DOHH2 (cell line): ENCODE measurements at regions not wholly inside any gene's neighbourhood (a gene's known extent, or its start where the extent isn't known, plus 50 kb on each side); places are given as distances from the start of the nearest gene placed in this dataset.
"Not testable (repeated sequence)": the region's sequence is repeated elsewhere in the genome, so short reads cannot be mapped to it uniquely, and the experiment has no call there.

Experiments used
- CTCF ChIP-seq: fragments of 200-600 bp; sonication (generic); IDR thresholded peaks from one replicate; pipeline ENCODE4 v1.5.1; 2014; ENCODE audit warnings: antibody characterized with exemption, mild to moderate bottlenecking, low read depth, low read length; ENCODE audit not compliant: poor library complexity, severe bottlenecking
- EZH2phosphoT487 ChIP-seq: fragments of 200-600 bp; sonication (generic); IDR thresholded peaks from 2 replicates; pipeline ENCODE4 v1.6.1; 2017; ENCODE audit warnings: borderline replicate concordance, mild to moderate bottlenecking, antibody characterized with exemption, low read length, moderate library complexity, mixed read lengths

DNA sequence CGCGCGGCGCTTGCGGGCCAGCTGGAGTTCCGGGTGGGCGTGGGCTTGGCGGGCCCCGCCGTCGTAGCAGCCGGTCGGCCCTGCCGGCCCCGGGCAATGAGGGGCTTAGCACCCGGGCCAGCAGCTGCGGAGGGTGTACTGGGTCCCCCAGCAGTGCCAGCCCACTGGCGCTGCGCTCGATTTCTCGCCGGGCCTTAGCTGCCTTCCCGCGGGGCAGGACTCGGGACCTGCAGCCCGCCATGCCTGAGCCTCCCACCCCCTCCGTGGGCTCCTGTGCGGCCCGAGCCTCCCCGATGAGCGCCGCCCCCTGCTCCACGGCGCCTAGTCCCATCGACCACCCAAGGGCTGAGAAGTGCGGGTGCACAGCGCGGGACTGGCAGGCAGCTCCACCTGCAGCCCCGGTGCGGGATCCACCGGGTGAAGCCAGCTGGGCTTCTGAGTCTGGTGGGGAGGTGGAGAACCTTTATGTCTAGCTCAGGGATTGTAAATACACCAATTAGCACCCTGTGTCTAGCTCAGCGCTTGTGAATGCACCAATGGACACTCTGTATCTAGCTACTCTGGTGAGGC lies 99.4 kb upstream of the NRBF2 start:
- TF ChIP-seq CTCF, EZH2phosphoT487: not testable (repeated sequence)
